Cardiac muscle cell (in vitro differentiated cells and primary cell): ENCODE measurements at regions not wholly inside any gene's neighbourhood (a gene's known extent, or its start where the extent isn't known, plus 50 kb on each side); places are given as distances from the start of the nearest gene placed in this dataset.

Experiments
- DNase-seq, 2 donors: peaks; one replicate each; pipeline versions ENCODE4 v3.0.0 to v3.0.0-alpha.2; 2010 to 2017; ENCODE audit warnings: low read depth in 1 of 2, low spot score in 1 of 2
- H3K27ac ChIP-seq: fragments of 200-600 bp; sonication (generic); 2 replicates; pipeline ENCODE4 v1.5.1; 2016
- H3K27me3 ChIP-seq: fragments of 200-600 bp; sonication (generic); 2 replicates; pipeline ENCODE4 v1.6.0; 2016; ENCODE audit warnings: control low read depth
- H3K36me3 ChIP-seq: fragments of 200-600 bp; sonication (generic); 2 replicates; pipeline ENCODE4 v1.5.1; 2016; ENCODE audit warnings: control low read depth
- H3K4me1 ChIP-seq: fragments of 200-600 bp; sonication (generic); 2 replicates; pipeline ENCODE4 v1.8.1; 2017; ENCODE audit warnings: low read depth, mild to moderate bottlenecking, mixed run types
- H3K4me3 ChIP-seq: fragments of 200-600 bp; sonication (generic); 2 replicates; pipeline ENCODE4 v1.5.1; 2016; ENCODE audit warnings: mild to moderate bottlenecking
- H3K9me3 ChIP-seq: fragments of 200-600 bp; sonication (generic); 2 replicates; pipeline ENCODE4 v1.5.1; 2017; ENCODE audit warnings: low read depth, mild to moderate bottlenecking, control low read depth
- CTCF ChIP-seq: IDR thresholded peaks from 2 replicates; pipeline ENCODE4 v1.5.1; 2012; ENCODE audit warnings: low read depth, mild to moderate bottlenecking, low read length

GRCh38 chr17:77580531-77581270 lies 377.8 kb upstream of the TNRC6C start:
- Histone ChIP-seq H3K9me3 (no peaks in the 10 kb centered on the region), H3K4me3 (no peak overlapping the region), H3K27me3 (no peaks in the 10 kb centered on the region), H3K27ac (no peak overlapping the region), H3K36me3 (no peaks in the 10 kb centered on the region), H3K4me1 (no peaks in the 10 kb centered on the region)
- no peak for TF ChIP-seq CTCF
- DNase-seq: no peak

- Histone ChIP-seq H3K9me3 (no peaks in the 10 kb centered on the region), H3K4me3 (no peak overlapping the region), H3K27ac (no peak overlapping the region), H3K36me3 (no peaks in the 10 kb centered on the region), H3K27me3 (no peaks in the 10 kb centered on the region), H3K4me1 (no peaks in the 10 kb centered on the region)
- TF ChIP-seq CTCF: no peak
- DNase-seq: peak in 1 of 2 donors; percentile 29
Observed at GRCh38 chr17:77581480-77581879, 377.0 kb upstream of the TNRC6C start.

- DNase-seq: no peak
- H3K27ac ChIP-seq: no peak overlapping the region
- no peaks in the 10 kb centered on the region for H3K36me3 ChIP-seq
- no peaks in the 10 kb centered on the region for H3K4me1 ChIP-seq
- no peak overlapping the region for H3K4me3 ChIP-seq
- H3K27me3 ChIP-seq: no peaks in the 10 kb centered on the region
- H3K9me3 ChIP-seq: no peaks in the 10 kb centered on the region
- no peak for TF ChIP-seq CTCF
Observed at GRCh38 chr17:77585142-77585860, 373.2 kb upstream of the TNRC6C start.

GRCh38 chr17:77590951-77591735 lies 367.4 kb upstream of the TNRC6C start:
- DNase-seq: no peak
- H3K4me3 ChIP-seq: no peak overlapping the region
- no peak for TF ChIP-seq CTCF

GRCh38 chr17:77592106-77592865 lies 366.2 kb upstream of the TNRC6C start:
- Histone ChIP-seq H3K27ac (no peak overlapping the region), H3K36me3 (no peaks in the 10 kb centered on the region), H3K9me3 (no peaks in the 10 kb centered on the region), H3K4me1 (no peaks in the 10 kb centered on the region), H3K27me3 (no peaks in the 10 kb centered on the region), H3K4me3 (no peak overlapping the region)
- no peak for TF ChIP-seq CTCF
- no peak for DNase-seq

More at GRCh38 chr17:77590951-77591735, 367.4 kb upstream of the TNRC6C start:
- H3K27me3 ChIP-seq: no peaks in the 10 kb centered on the region
- no peak overlapping the region for H3K27ac ChIP-seq
- H3K9me3 ChIP-seq: no peaks in the 10 kb centered on the region
- H3K36me3 ChIP-seq: no peaks in the 10 kb centered on the region
- H3K4me1 ChIP-seq: no peaks in the 10 kb centered on the region
